ENCODE measurements at regions not wholly inside any gene's neighbourhood (a gene's known extent, or its start where the extent isn't known, plus 50 kb on each side); places are given as distances from the start of the nearest gene placed in this dataset.
"Not testable (repeated sequence)": the region's sequence is repeated elsewhere in the genome, so short reads cannot be mapped to it uniquely, and the experiment has no call there.

DNA sequence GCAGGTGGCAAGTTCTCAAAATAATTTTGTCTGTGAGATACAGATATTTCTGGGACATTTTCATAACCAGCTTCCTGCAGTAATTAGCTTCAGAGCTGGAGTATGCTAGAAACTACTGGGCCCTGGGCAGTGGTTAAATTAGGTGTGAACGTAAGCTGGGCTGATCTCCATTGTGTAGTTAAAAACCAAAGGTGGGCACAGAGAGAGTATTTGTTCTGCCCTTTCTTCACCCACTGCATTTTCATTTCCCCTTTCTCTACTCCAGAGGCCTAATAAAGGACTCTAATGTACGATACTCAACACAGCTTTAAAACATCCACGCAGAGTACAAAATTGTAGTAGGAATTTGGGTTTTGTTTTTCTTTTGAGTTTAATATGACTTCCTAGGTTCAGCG lies 252.7 kb downstream of the SPRY1 start:
- no peak for DNase-seq

GRCh38 chr4:123649645-123650391 lies 253.2 kb downstream of the SPRY1 start:
- DNase-seq: no peak

DNA sequence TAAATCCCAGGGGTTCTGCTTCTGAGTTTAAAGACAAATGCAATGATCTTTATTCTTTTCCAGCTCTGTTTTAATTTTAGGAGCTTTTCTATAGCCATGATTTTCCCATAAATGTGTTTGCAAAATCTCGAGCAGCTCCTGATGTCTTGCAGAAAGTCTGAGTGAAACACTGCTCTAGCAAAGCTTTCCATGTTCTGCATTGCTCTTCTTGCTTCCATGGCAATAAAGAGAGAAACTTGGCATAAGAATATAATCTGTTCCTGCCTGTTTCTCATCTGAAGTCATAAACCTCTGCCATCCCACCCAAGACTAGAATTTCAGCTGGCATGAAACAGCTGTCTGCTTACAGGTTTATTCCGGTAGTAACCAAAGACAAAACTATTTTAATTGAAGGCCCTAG lies 254.5 kb downstream of the SPRY1 start:
- no peak for DNase-seq

DNA sequence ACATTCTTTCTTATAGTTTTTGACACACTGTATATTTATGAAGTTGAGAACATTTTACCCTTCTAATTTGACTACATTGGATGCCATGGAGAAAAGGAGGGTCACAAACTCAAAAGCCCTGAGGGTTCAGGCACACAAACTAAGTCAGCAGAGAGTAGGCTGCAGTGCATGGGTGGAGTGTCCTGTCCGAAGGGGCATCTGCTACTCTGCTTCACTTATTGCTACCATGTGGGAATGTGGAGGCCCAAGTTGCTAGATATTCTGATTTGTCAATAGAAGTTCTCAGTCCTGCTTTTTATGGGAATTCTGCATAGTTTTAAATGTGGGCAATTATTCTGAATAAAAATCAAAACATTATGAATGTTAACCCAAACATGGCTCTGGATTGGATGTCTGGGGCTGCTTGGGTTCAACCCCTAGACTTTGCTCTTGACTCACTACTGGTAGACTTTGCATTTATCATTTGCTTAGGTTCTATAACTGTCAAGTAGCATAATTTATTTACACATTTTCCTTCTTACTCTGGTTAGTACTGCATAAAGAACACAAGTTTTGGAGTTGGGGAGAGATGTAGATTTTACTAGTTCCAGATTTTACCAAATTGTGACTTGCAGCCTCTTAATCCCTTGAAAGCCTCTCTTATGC lies 255.1 kb downstream of the SPRY1 start:
- no peak for DNase-seq

- no peak for DNase-seq
These were observed 255.9 kb downstream of the SPRY1 start for GRCh38 chr4:123652476-123652875.

DNA sequence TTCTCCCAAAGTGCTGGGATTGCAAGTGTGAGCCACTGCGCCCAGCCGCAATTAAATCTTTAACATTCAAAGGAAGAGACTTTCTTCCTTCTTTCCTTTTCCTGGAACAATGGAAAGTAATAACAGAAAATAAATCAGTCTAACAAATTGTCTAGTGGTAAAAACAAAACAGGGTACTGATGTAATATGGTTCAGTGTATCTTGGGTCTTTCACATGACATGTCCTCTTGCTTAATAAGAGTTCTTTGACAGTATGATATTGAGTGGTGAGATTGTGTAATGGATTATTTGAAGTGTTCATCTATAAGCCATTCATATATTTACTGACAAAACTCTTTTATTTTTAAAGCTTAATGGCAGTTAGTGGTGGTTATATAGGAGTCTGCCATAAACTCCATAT lies 256.6 kb downstream of the SPRY1 start:
- DNase-seq: no peak

- not testable (repeated sequence) for DNase-seq
These were observed 260.2 kb downstream of the SPRY1 start for GRCh38 chr4:123656746-123657294.

DNA sequence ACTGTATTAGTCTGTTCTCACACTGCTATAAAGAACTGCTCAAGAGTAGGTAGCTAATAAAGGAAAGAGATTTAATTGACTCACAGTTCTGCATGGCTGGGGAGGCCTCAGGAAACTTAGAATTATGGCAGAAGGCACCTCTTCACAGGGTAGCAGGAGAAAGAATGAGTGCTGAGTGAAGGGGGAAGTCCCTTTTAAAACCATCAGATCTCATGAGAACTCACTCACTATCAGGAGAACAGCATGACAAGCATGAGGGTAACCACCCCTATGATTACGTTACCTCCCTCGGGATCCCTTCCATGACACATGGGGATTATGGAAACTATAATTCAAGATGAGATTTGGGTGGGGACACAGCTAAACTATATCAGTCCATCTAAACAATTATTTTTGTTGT lies 261.0 kb downstream of the SPRY1 start:
- DNase-seq: not testable (repeated sequence)

DNA sequence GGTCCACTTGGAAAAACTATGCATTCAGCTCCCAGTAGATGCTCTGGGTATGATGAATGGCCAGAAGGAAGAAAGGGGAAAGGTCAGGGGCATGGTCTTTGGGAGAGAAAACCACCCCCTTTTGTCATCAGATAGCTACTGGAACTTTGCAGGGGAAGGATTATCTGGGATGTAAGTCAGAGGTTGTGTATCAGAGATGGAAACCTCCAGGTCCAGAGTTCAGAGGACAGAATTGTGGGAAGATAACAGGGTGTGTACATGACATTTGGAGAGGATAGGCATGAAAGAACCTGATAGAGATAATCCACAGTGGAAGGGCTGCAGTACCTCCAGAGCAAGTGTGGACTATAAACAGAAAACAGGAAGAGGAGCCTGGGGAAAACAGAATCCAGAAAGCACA lies 262.7 kb downstream of the SPRY1 start:
- no peak for DNase-seq

- DNase-seq: no peak
These were observed 263.1 kb downstream of the SPRY1 start for GRCh38 chr4:123659730-123660129.

GRCh38 chr4:123661080-123661737 lies 264.6 kb downstream of the SPRY1 start:
- no peak for DNase-seq

DNA sequence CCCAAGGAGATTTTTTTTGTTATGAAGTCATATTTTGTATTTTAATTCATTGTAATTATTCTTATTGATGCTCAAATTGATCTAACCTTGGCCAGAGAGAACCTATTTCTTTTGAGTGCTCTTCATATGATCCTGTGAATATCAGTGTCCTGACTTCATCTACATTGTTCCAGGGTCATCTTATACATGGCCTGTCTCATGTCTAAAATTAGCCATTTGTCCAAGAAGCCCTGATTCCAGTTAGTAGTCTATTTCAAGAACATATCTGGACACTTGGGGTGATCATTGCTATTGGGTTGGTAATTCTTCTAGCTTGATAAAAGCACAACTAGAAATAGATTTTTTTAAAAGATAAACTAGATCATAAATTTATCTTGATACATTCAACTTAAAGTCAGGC lies 266.2 kb downstream of the SPRY1 start:
- DNase-seq: no peak

GRCh38 chr4:123666486-123666885 lies 269.9 kb downstream of the SPRY1 start:
- DNase-seq: no peak

DNA sequence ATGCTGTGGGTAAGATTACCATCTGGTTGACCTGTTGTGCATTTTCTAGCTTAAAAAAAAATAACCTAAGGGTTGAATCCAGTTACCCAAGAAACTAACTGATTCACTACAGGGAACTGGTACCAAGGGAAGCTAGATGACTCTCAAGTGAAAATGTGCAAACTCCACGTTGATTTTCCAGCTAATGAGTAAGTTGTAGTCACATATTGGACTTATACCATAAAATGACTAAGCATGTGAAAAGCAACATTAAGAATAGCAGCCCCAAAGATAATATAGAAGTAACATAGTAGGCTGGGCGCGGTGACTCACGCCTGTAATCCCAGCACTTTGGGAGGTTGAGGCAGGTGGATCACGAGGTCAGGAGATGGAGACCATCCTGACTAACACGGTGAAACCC lies 270.9 kb downstream of the SPRY1 start:
- no peak for DNase-seq

- no peak for DNase-seq
These were observed 271.4 kb downstream of the SPRY1 start for GRCh38 chr4:123667991-123668390.

DNA sequence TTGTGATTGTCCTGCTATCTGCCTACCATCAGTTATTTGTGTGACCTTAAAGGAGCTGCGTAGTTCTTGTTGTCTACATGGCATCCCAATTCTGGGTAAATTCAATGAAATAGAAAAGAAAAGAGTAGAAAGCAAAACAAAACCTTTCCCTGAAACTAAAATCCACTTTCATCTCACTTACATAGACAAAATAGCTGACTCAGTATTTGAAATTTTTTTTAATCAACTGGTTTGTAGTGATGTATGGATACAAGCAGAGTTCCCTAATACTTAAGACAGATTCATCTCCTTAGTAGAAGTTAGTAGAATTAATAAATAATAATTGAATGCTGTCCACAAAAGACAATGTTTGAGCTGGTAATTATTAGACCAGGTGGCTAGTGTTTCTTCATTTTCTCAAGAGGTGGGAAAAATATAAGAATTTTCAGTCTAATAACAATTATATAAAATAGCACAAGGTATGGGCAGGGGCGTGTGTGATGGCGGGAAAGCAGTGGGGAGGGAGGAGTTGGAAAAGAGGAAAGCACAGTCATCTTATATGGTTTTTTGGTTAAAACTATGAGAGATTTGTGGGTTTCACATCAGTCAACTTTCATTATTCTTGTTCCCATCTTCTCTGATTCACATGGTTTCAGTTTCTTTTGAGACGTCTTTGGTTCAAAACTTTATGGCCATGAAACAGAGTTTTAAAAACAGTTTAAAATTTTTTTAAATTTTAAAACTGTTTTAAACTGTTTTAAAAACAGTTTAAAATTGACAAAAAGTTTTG lies 275.2 kb downstream of the SPRY1 start:
- DNase-seq: no peak

DNA sequence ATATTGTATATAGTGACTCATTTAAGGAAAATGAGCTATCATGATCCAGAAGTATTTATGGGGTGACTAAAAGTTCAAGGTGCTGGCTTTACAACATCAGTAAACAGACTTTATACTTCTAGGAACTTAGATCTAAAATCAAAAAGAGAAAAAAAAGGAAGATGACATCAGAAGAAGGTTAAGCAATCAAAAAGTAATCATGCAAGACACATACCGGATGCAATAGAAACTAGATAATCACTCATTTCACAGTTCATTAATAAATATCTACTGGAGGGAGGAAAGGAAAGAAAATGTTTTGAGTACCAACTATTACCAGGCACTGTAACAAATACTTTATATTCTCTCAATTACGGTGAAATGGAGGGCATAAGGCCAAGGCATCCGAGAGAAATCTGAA lies 276.4 kb downstream of the SPRY1 start:
- no peak for DNase-seq

- DNase-seq: no peak
These were observed 277.4 kb downstream of the SPRY1 start for GRCh38 chr4:123673971-123674370.

DNA sequence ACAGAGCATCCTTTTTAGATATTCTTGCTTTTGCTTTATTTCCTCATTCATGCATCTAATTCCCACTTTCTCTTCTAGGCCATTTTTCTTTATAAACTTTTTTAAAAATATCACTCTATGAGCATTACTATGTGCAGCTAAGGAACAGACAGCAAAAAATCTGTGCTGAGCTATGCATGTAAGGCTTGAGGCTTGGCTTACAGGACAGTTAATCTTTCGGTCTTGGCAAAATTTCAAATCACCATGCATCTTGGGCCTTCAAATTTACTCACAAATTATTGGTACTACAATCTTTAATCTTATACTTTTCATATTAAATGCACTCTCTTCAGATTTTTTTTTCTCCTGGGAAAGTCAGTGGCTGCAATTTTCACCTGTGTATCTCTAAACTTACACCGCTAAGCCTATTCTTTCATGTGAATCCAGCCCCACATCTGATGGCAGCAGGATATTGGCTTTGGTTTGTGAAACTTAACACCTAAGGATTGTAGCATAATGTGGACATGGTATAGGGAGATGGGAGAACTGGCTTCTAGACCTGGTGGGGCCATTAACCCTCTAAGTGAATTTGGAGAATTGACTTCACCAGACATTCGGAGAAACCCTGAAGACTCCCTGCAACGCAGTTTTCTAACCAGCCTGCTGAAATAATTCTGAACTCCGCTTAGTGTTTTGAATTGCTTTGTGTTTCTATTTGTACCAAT lies 278.3 kb downstream of the SPRY1 start:
- DNase-seq: no peak

GRCh38 chr4:123675567-123675966 lies 279.0 kb downstream of the SPRY1 start:
- DNase-seq: no peak

- no peak for DNase-seq
These were observed 279.7 kb downstream of the SPRY1 start for GRCh38 chr4:123676071-123676889.

DNA sequence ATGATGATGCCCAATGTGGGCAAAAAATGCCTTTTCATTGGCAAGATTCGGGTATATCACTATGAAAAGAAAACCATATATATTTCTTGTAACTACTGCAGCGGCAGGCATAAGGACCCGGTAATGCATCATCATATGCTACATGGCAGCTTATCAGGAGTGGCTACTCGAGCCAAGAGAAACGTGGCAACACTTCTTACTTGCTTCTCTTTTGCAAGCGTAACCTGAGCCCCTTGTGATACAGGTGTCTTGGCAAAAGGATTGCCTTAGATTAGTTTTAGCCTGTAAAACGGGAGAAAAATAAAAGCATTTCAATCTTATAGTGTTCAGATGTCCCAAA lies 280.3 kb downstream of the SPRY1 start:
- no peak for DNase-seq
